ENCODE measurements at regions not wholly inside any gene's neighbourhood (a gene's known extent, or its start where the extent isn't known, plus 50 kb on each side); places are given as distances from the start of the nearest gene placed in this dataset.
"Not testable (repeated sequence)": the region's sequence is repeated elsewhere in the genome, so short reads cannot be mapped to it uniquely, and the experiment has no call there.

- no peak for DNase-seq
Observed at GRCh38 chr18:56000041-56000440, 412.0 kb upstream of the TCF4 start.

GRCh38 chr18:55999641-56000040 is 411.6 kb upstream of the TCF4 start:
- DNase-seq, result no peak

GRCh38 chr18:55998801-55999385 is 410.9 kb upstream of the TCF4 start:
- no peak for DNase-seq

GRCh38 chr18:55998071-55998522 is 410.1 kb upstream of the TCF4 start:
- no peak for DNase-seq

GRCh38 chr18:55997151-55997561 is 409.2 kb upstream of the TCF4 start:
- no peak for DNase-seq

GRCh38 chr18:55996717-55997116 is 408.7 kb upstream of the TCF4 start:
- no peak for DNase-seq

- no peak for DNase-seq
Observed at GRCh38 chr18:55990186-55990585, 402.2 kb upstream of the TCF4 start.

- no peak for DNase-seq
Observed at GRCh38 chr18:55988537-55988936, 400.5 kb upstream of the TCF4 start.

- no peak for DNase-seq
Observed at GRCh38 chr18:55983433-55983832, 395.4 kb upstream of the TCF4 start.

GRCh38 chr18:55982992-55983391 is 395.0 kb upstream of the TCF4 start:
- no peak for DNase-seq

GRCh38 chr18:55981712-55982475 is 393.9 kb upstream of the TCF4 start:
- DNase-seq, result no peak

GRCh38 chr18:55974521-55974920 is 386.5 kb upstream of the TCF4 start:
- DNase-seq, result no peak

GRCh38 chr18:55968550-55968949 is 380.6 kb upstream of the TCF4 start:
- DNase-seq, result no peak

- DNase-seq, result no peak
Observed at GRCh38 chr18:55967019-55967418, 379.0 kb upstream of the TCF4 start.

- DNase-seq, result no peak
Observed at GRCh38 chr18:55964171-55964570, 376.2 kb upstream of the TCF4 start.

- DNase-seq, result no peak
Observed at GRCh38 chr18:55953326-55953725, 365.3 kb upstream of the TCF4 start.

GRCh38 chr18:55951738-55952137 is 363.7 kb upstream of the TCF4 start:
- not testable (repeated sequence) for DNase-seq

GRCh38 chr18:55950379-55951166 is 362.6 kb upstream of the TCF4 start:
- no peak for DNase-seq

- DNase-seq, result no peak
Observed at GRCh38 chr18:55934821-55935220, 346.8 kb upstream of the TCF4 start.

GRCh38 chr18:55932675-55933074 is 344.7 kb upstream of the TCF4 start:
- DNase-seq, result no peak

GRCh38 chr18:55927831-55928230 is 339.8 kb upstream of the TCF4 start:
- DNase-seq, result no peak

- DNase-seq, result no peak
Observed at GRCh38 chr18:55925772-55926171, 337.8 kb upstream of the TCF4 start.

- no peak for DNase-seq
Observed at GRCh38 chr18:55920063-55920462, 332.1 kb upstream of the TCF4 start.

- no peak for DNase-seq
Observed at GRCh38 chr18:55918444-55918843, 330.5 kb upstream of the TCF4 start.
